ENCODE measurements at regions not wholly inside any gene's neighbourhood (a gene's known extent, or its start where the extent isn't known, plus 50 kb on each side); places are given as distances from the start of the nearest gene placed in this dataset.

DNA sequence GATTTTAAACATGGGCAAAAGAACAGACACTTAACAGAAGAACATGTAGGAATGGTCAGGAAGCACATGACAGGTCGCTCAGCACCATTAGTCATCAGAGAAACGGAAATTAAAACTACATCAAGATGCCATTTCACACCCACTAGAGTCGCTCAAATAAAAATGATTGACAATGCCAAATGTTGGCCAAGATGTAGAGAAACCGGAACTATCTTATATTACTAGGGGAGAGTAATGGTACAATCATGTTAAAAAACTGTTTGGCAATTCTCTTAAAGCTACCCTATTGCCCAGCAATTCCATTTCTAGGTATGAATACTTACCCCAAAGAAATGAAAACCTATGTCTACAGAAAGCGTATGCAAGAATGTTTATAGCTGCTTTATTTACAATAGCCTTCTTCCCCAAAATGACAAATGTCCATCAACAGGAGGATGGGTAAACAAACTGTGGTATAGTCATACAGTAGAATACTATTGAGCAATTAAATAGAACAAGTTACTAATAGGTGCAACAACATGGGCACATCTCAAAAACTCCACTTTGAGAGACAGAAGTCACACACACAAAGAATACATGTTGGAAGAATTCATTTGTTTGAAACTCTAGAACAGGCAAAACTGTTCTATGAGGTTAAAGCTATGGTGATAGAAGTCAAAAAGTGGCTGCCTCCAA, 92.8 kb downstream of the ETS2 start:
- Mint-ChIP-seq H3K27ac (ENCODE audit: low read depth, unreplicated experiment) (peak overlapping the region; percentile 71), H3K4me3 (ENCODE audit: unreplicated experiment) (no peak overlapping the region), H3K27me3 (ENCODE audit: insufficient read depth, unreplicated experiment) (no peaks in the 10 kb centered on the region), H3K36me3 (ENCODE audit: insufficient read depth, unreplicated experiment) (no peaks in the 10 kb centered on the region), H3K9me3 (ENCODE audit: unreplicated experiment) (peaks cover 8% of the 10 kb centered on the region), H3K4me1 (ENCODE audit: insufficient read depth, unreplicated experiment) (peaks cover 37% of the 10 kb centered on the region)
- CTCF ChIA-PET = no interaction called here
- no TSS peak for BruUV-seq (replicated peaks)
- POLR2A ChIA-PET = interaction anchor here (0.8 to 2.1 kb wide), 4 partner anchors 10 to 67 kb away, joined by 3 to 7 read pairs (median 3); no protein-coding TSS in a partner anchor
- TF ChIP-seq, protein P1, sequence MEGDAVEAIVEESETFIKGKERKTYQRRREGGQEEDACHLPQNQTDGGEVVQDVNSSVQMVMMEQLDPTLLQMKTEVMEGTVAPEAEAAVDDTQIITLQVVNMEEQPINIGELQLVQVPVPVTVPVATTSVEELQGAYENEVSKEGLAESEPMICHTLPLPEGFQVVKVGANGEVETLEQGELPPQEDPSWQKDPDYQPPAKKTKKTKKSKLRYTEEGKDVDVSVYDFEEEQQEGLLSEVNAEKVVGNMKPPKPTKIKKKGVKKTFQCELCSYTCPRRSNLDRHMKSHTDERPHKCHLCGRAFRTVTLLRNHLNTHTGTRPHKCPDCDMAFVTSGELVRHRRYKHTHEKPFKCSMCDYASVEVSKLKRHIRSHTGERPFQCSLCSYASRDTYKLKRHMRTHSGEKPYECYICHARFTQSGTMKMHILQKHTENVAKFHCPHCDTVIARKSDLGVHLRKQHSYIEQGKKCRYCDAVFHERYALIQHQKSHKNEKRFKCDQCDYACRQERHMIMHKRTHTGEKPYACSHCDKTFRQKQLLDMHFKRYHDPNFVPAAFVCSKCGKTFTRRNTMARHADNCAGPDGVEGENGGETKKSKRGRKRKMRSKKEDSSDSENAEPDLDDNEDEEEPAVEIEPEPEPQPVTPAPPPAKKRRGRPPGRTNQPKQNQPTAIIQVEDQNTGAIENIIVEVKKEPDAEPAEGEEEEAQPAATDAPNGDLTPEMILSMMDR (IDR thresholded peaks at IDR 0.05; ENCODE audit: unreplicated experiment) = no peak
- DNase-seq (ENCODE audit: unreplicated experiment) = peak; percentile 75
- intact Hi-C loops (cut with micrococcal nuclease) = no loop called here

DNA sequence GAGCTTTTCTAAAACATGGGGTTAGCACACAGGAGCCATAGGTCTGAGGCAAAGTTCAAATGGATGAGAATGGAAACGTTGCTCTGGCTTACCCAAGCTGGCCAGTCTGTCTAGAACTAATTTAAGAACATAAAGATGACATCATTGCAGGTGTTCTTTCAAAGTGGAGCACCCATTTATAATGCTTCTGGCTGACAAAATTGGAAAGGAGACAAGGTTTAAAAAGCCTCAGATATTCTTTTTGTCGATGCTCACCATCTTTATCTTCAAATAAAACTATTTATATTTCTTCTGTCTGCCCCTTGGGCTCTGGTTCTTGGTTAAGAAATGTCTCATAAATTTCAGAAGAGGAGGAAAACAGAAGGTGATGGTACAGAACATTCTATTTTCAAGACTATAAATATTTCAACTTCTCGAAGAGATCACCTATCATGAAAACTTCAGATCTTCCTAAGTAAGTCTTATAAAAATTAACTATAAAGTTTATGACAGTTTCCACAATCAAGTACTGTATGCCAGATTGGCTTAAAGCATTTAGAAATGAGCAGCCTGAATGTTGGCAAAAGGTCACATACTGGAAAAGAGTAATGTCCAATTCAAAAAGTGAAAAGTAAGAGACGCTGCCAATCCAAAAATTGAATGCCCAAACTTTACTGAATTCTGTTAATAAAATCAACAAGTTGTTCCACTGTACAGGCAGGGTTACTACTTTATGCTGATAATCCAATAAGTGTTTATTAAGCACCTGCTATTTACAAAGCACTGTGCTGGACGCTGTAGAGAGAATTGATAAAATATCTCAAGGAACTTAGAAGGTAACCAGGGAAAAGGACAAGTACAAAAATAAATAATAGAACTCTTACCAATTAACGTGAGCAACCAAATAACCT, 92.0 kb downstream of the ETS2 start:
- no peak for DNase-seq (ENCODE audit: unreplicated experiment)
- Mint-ChIP-seq H3K4me3 (ENCODE audit: unreplicated experiment) (no peak overlapping the region), H3K9me3 (ENCODE audit: unreplicated experiment) (peaks cover 8% of the 10 kb centered on the region), H3K36me3 (ENCODE audit: insufficient read depth, unreplicated experiment) (no peaks in the 10 kb centered on the region), H3K27me3 (ENCODE audit: insufficient read depth, unreplicated experiment) (no peaks in the 10 kb centered on the region), H3K27ac (ENCODE audit: low read depth, unreplicated experiment) (peak overlapping the region; percentile 71), H3K4me1 (ENCODE audit: insufficient read depth, unreplicated experiment) (peaks cover 32% of the 10 kb centered on the region)
- intact Hi-C loops (cut with micrococcal nuclease) = no loop called here
- CTCF ChIA-PET = no interaction called here
- TSS peak; percentile 18 for BruUV-seq (replicated peaks)
- POLR2A ChIA-PET = interaction anchor here (0.8 to 2.1 kb wide), 4 partner anchors 45 to 66 kb away, joined by 3 to 7 read pairs (median 5); no protein-coding TSS in a partner anchor
- TF ChIP-seq, protein P1 (IDR thresholded peaks at IDR 0.05; ENCODE audit: unreplicated experiment) = no peak

DNA sequence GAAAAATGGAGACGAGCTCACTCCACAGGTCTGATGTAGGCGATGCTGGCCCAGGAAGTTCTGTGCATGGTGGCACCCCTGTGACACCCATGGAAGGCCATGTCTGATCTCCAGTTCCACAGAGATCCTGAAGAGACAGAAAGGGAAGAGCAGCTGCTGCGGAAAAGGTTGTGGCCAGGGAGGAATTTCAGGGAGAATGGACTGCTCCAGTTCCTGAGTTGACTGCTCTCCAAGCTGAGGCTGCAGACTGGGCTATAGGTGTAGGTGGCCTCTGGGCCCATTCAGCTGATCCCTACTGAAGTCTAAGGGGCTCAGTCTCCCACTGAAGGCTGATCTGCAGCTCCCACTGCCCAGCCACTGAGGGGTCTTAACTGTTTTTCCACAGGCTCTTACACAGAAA, 89.2 kb downstream of the ETS2 start:
- Mint-ChIP-seq H3K36me3 (ENCODE audit: insufficient read depth, unreplicated experiment) (no peaks in the 10 kb centered on the region), H3K27ac (ENCODE audit: low read depth, unreplicated experiment) (no peak overlapping the region), H3K9me3 (ENCODE audit: unreplicated experiment) (peaks cover 8% of the 10 kb centered on the region), H3K27me3 (ENCODE audit: insufficient read depth, unreplicated experiment) (no peaks in the 10 kb centered on the region), H3K4me1 (ENCODE audit: insufficient read depth, unreplicated experiment) (peaks cover 21% of the 10 kb centered on the region), H3K4me3 (ENCODE audit: unreplicated experiment) (no peak overlapping the region)
- DNase-seq (ENCODE audit: unreplicated experiment) = no peak
- POLR2A ChIA-PET = interaction anchor here (0.7 to 1.8 kb wide), 5 partner anchors 15 to 91 kb away, joined by 3 to 11 read pairs (median 3); no protein-coding TSS in a partner anchor
- CTCF ChIA-PET = interaction anchor here (0.6 kb wide), 1 partner anchor 42 kb away, joined by 3 read pairs; no protein-coding TSS in a partner anchor
- intact Hi-C loops (cut with micrococcal nuclease) = no loop called here
- TF ChIP-seq, protein P1 (IDR thresholded peaks at IDR 0.05; ENCODE audit: unreplicated experiment) = no peak
- no TSS peak for BruUV-seq (replicated peaks)

- TF ChIP-seq, protein P1 (IDR thresholded peaks at IDR 0.05; ENCODE audit: unreplicated experiment) = no peak
- ChIA-PET CTCF (interaction anchor here (0.6 to 0.7 kb wide), 2 partner anchors 12 to 237 kb away, joined by 3 read pairs; no protein-coding TSS in a partner anchor), POLR2A (interaction anchor here (1.0 to 2.0 kb wide), 7 partner anchors 10 to 57 kb away, joined by 4 to 12 read pairs (median 5); no protein-coding TSS in a partner anchor)
- Mint-ChIP-seq H3K9me3 (ENCODE audit: unreplicated experiment) (peaks cover 15% of the 10 kb centered on the region), H3K36me3 (ENCODE audit: insufficient read depth, unreplicated experiment) (no peaks in the 10 kb centered on the region), H3K4me3 (ENCODE audit: unreplicated experiment) (no peak overlapping the region), H3K4me1 (ENCODE audit: insufficient read depth, unreplicated experiment) (no peaks in the 10 kb centered on the region), H3K27ac (ENCODE audit: low read depth, unreplicated experiment) (no peak overlapping the region), H3K27me3 (ENCODE audit: insufficient read depth, unreplicated experiment) (no peaks in the 10 kb centered on the region)
- intact Hi-C loops (cut with micrococcal nuclease) = no loop called here
- no peak for DNase-seq (ENCODE audit: unreplicated experiment)
- no TSS peak for BruUV-seq (replicated peaks)
Measured at GRCh38 chr21:38888991-38889561, 83.3 kb downstream of the ETS2 start.
